ENCODE measurements at regions not wholly inside any gene's neighbourhood (a gene's known extent, or its start where the extent isn't known, plus 50 kb on each side); places are given as distances from the start of the nearest gene placed in this dataset.

DNA sequence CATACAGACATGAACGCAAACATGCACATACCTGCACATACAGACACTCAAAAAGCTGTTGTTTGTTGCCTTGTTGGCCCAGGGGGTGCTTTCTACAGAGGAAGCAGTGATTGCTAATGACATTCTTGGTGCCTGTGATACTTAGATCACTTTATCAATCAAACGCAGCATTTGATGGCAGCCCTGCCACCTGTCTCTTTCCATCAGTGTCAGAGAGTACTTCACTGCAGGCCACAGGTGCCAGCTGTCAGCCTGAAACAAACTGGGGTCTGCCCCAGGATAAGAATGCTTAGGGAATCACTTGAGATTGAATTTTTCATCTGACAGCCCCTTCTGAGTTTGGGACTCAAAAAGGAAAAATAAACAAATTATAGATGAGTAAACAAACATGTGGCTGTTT, 388.9 kb upstream of the SGCD start:
- DNase-seq, result no peak

DNA sequence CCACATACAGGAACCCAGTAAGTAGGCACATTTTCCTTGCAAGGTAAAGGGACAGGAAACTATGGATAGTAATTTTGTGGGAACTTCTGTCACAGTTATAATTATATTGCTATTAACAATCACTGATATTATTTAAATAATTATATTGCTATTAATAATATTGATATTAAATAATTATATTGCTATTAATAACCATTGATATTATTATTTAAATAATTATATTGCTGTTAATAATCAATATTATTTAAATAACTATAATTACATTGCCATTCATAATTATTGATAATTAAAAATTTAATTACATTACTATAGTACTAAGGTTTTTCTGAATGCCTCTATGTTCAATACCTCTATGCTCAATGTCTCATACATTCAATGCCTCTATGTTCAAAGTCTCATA, 385.6 kb upstream of the SGCD start:
- DNase-seq, result no peak

DNA sequence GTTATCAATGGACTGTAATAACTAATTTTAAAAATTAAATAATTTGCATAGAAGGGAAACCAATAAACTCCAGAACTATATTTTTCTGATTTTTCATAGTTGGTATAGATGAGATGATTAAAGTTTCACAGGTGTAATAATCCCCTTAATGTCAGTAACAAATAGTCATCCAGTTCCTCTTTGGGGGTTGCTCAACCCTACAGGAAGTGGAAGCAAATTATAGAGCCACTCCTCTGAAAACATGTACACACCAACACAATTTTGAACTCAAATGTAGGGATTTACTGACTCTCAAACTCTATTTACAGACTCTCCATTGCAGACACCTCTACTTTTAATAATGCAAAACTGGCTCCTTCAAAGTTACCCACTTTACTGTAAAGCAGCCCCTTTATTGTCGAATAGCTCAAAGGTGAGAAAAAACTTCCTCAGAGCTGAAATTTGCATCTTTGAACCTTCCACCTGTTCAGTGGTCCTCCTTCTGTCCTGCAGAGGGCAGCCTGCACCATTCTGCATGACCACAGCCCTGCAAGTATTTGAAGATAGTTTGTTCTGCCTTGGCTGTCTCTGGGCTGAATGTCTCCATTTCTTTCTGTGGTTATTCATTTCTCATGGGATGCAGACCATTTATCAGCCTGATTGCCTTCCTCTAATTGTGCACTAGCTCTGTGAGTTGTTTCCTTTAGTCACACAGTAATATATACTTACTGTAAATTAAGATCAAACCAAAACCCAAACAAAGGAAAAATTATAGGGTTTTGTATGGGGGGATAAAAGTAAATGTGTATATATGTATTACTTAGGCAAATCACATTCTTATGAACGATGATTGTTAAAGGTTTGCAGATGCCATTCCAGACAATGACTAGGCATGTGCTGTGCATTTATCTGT, 383.2 kb upstream of the SGCD start:
- no peak for DNase-seq

DNA sequence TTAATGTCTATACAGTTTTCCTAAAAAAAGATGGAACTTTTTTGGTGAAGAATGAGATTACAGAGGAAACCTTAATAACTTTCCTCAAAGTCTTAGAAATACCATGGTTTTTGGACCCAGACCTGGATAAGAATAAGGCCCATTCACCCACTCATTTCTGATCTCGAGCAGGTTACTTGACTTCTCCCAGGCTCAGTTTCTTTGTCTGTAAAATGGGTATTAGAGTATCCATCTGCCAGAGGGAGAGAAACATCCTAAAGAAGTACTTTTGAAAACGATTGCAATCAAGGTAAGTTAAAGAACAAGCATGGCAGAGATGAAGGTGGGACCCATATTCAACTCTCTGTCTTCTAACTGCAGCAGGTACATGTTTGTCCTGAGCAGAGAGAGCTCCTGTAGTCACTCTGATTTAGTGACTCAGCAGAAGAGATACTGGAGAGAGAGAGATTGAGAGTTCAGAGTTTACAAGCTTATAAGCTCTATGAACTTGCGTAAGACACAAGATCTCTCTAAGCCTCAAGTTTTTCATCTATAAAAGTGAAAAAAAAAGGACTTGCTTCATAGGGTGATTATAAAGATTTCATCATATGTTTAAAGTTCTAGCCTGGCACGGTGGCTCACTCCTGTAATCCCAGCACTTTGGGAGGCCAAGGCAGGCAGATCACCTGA, 379.4 kb upstream of the SGCD start:
- no peak for DNase-seq

DNA sequence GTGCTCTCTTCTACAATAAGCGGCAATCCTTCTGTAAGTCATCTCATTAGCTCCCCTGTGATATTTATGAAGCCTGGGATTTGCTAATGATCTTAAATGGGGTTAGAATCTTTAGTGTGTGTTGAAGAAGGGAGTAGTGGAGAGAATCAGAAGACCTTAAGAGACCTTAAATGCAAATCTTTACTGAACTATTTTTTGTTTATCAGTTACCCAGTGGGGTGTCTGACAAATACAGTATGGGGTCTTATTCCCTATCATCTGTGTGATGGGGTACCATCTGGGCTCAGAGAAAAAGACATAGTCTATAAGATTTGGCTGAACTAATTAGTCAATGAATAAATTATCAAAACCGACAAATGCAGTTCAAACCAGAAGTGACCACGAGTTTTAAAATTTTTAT, 378.4 kb upstream of the SGCD start:
- DNase-seq, result no peak

DNA sequence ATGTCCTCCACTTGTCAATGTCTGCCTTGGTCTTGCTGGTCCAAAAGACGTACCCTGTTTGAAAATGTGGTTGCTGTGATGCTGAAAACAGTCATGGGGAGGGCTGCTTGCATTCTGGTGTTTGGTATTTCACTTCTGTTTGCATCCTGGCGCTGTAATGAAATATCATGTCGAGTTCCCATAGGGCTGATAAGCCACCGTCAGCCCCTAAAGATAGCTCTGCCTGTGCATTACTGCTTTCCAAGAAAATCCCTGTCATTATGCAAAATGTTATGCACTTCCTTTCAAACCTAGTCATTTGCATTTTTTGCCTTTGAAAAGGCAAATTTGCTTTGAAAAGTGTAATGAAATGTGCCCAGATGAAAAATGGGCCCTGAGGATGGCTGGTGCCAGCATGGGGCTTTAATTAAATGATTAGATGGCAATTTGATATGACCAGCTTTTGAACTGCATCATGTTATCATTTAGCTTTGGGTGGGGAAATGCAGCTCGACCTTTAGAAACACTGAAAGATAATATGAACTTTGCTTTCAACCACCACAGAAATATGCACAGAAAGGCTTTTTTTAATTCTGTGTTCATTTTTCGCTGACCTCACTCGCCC, 374.4 kb upstream of the SGCD start:
- DNase-seq, result no peak

DNA sequence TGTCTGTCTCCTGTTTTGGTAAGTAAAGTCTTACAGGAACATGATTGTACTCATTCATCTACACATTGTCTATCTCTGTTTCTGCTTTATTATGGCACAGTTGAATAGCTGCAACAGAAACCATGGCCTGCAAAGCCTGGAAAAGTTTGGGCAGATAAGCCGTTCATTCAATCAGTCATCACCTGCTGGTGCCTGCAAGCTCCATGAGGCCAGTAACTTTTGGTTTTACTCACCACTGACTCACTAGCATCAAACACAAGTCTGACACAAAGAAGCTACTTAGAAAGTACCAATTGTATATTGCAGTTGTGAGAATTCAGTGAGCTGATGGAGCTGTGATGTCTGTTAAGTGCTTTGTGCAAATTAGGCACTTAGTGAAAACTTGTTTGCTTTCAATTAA, 373.6 kb upstream of the SGCD start:
- no peak for DNase-seq

DNA sequence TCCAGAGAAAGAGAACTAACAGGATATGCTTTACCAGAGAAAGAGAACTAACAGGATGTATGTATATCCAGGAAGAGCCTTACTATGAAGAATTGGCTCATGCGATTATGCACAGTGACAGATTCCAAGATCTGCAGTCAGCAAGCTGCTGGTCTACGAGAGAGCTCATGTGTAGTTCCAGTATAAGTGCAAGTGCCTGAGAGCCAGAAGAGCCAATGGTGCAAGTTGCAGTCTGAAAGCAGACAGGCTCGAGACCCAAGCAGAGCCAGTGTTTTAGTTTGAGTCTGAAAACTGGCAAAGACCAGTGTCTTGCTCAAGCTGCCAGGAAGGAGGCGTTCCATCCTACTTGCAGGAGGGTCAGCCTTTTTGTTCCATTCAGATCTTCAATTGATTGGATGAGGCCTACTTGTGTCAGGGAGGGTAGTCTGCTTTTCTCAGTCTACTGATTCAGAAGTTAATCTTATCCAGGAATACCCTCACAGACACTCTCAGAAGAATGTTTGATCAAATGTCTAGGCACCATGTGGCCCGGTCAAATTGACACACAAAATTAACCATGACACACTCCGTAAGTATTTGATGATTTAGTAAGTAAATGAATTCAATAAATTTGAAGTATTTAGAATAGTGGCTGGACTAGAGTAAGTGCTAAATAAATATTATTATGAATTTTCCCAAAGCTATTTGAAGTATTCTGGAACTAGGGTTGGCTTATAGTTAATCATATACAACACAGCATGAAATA, 372.1 kb upstream of the SGCD start:
- DNase-seq, result no peak

DNA sequence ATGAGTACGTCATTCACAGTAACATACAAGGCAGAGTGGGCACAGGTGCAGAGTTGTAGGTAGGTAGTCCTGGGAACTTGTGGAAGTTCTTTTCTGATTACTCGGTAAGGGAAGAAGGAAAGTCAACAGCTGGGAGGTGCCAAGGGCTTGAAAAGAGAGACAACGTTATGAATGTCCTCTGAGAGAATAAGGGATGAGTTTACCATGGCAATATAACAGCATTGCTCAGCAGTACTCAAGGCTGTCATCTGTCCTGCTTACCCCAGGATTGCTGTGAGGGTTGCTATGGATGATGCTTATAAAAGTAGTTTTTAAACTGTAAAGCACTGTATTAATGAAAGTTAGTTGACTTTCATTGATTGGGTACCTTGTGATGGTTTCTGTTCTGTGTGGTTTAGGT, 369.1 kb upstream of the SGCD start:
- DNase-seq, result no peak

DNA sequence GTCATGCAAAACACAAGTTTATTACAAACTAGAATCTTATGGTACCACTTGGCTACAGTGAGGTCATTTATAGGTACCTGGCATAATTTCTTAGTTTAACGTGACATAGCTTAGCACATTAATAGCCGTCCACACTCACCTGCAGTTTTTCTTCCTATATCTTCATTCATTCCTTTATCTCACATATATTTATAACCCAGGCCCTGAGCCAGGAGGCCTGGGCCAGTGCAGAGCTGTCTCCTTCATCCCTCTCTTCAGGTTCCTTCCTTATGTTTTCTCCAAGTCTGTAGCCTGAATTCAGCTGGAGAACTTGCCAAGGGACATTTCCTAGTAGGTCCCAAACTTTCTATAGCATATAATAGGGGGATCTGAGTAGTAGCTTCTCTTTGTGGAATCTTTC, 367.9 kb upstream of the SGCD start:
- DNase-seq, result no peak

DNA sequence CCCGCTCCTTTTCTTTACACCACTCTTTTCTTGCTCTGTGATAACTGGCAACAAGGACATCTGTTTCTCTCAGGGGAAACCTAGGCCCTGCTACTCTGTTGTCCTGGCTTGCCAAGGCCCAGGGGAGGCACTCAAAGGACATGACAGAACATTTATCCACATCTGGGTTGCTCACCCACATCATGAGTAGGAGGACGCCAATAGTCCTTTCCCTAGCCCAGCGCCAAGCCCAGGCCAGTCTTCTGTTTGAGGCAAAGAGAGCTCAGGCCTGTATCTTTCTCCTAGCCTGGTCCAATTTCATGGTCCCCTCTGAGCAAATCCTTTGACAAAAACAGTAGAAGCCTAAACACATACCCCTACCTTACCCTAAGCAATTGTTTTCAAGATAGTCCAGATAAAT, 366.8 kb upstream of the SGCD start:
- no peak for DNase-seq

DNA sequence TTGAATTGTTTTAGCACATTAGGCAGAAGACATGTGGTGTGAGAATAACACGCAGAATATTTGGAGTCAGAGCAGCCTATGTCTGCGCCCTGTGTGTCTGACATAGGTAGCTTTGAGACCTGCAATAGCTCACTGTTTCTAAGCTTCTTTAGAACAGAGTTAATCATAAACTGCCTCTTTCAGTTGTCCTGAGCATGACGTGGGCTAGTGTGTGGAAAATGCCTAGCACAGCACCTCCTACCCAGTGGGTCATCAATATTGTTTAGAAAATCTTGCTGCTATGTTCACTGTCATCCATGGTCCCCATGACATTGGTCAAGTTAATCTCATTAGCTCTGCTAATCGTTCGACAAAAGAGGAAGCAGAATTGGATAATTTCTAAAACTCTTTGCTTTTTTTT, 357.4 kb upstream of the SGCD start:
- no peak for DNase-seq

DNA sequence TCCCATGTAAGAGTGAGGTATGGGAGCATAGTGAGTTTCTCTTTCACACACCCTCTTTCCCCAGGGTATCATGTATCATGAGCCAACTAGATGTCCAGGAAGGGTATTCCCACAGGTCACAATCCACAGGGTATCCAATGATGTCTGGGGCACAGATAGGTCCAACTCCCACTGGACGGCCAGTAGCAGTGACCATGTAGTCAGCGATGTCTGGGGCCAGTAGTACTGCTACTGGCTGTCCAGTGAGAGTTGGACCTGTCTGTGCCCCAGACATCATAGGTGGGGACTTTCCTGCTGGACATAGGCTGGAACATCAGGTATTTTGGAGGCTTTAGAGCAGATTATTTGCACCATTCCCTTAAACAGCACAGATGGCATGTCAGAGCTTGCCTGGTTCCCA, 352.6 kb upstream of the SGCD start:
- no peak for DNase-seq

DNA sequence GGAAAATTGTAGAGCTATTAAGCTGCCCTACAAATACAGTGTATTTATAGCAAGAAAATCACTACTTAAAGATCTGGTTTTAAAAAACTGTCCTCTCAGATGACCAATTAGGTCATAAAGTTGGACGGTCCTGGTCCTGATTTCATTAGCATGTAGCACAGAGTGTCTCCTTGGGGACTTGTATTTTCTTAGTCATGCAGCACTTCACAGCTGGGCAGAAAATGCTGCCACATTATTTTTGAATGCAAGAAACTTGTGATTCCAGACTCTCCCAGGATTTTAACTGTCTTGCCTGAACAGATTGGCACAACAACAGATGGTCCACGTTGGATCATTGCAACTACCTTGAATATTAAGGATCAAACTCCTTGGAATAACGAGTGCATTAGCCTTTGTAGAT, 348.1 kb upstream of the SGCD start:
- DNase-seq, result no peak

DNA sequence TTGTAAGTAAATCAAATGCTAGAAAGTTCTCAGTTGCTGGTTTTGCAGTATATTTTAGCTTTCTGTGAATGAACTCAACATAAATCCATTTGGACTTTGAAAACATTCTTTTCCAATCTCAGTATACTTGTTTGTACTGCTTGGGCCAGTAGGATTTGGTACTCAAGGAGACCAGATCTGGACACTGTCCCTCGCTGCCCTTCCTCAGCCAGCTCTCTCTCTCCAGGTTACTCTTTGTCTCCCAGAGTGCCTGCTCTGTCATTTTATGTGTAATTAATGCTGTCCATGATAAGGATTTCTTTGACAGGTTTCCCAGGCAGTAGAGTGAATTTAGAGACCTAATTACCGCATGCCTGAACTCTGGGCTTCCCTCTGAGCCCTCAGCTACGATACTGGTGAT, 344.6 kb upstream of the SGCD start:
- DNase-seq, result no peak

DNA sequence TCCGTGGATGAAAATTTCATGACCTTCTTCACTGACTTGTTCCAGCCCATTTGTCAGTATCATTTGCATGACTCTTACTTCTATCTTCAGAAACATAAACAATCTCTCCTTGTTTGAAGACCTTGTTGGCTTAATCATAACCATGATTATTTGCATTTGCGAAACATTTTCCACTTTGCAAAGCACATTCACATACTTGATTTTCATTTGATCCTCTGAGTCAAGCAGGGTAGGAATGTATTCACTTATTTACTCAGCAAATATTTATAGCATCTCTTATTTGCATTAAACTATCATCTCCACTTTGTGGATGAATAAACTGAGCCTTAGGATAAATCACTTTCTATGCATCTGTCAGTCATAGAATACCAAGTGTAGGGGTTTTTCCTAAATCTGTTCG, 343.0 kb upstream of the SGCD start:
- no peak for DNase-seq

DNA sequence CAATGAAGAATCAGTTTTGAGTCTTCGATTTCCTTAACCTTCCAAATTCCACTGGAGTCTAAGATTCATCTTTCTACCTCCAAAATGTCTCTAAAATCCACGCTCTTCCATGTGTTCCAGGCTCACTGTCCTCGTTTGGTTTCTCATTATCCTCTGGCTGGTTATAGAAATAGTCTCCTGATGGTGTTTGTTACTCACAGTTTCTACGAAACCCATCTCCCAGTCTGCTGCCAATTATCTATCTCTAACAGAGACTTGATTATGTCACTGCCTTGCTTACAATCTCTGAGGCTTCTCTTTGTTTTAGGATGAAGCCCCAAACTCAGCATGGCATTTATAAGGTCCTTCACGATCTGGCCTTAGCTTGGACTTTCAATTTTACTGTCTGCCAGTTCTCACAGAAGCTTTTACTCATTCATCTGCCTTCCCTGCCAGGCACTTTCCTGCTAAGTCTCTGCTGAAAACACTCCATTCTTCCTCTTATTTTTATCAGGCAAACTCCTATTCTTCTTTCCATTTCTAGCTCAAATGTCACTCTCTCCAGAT, 339.6 kb upstream of the SGCD start:
- no peak for DNase-seq

DNA sequence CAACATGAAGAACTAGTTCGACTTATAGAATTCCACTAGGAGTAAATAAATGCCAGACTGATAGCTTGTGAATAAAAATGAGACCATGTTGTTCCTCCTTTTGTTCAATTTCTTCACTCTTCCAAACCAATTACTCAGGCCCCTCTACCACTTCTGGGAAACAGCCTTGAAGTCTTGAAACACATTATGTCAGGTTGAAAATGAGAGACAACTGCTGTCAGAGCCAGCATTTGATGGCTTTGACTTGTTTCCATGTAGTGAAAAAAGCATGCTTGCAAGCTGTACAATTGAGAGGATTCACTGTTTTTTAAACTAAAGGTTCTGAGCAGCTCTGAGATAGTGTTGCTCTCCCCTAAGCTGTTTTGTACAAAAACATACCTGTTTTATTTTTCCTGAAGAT, 337.1 kb upstream of the SGCD start:
- no peak for DNase-seq

DNA sequence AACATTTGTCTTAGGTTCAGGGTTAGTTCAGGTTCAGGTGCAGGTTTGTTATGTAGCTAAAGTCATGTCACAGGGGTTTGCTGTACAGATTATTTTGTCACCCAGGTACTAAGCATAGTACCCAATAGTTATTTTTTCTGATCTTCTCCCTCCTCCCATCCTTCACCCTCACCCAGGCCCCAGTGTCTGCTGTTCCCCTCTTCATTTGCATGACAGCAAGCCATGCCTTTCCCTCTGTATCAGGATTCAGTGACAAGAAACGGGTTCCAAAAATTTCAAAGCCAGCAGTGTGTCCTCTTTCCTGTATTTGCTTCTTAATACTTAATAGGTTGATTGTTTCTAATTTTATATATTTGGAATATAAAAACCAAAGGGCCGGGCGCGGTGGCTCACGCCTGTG, 330.8 kb upstream of the SGCD start:
- DNase-seq, result no peak

DNA sequence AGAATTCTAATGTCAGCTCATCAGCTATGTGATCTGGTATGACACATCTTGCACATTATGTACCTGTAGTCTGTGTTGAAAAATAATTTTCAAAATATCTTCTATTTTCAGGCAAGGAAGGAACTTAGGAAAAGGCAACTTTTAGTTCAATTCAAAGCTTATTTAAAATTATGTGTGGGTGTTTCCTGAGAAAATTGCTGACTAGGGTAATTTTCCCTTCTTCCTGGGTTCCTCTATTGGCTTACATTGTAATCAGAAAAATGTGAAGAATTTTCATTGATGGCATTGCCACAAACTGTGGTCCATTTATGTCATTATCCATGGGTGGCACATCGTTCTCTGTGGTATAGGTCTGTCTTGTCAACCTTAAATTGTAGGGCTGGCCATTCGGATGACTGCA, 328.7 kb upstream of the SGCD start:
- DNase-seq, result no peak

DNA sequence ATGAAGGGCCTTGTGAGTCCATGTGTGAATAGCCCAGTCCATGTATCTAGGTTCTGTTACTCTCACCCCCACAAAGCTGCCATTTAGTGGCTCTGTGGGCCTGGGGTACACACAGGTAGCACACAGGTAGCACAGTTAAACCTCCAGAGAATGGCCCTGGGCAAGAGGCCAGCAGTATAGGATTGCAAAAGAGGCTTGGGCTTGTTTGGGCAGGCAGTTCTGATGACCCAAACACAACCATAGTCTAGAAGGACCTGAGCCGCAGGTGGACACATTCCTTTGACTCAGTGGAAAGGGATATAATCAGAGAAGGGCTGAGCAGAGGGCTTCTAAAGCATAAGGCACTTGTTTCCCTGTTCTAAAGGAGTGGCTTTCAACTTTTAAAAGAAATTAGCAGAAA, 326.8 kb upstream of the SGCD start:
- no peak for DNase-seq

DNA sequence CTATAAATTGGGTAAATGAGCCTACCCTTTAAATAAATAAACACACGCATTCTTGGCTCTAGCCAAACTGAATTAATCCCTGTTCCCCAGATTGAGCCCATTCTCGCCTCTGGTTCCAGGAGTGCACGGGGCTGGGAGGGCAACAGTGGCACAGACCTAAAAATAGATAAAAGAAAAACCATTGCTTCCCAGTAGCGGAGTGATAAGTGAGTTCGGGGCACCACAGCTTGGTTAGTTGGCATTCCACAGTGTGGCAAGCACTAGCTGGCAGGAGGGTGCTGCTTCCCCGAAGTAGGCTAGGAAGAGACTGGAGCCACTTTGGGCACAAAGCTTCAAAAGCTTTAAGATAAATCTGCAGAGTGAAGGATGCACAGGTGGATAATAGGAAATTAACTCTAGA, 322.2 kb upstream of the SGCD start:
- no peak for DNase-seq

DNA sequence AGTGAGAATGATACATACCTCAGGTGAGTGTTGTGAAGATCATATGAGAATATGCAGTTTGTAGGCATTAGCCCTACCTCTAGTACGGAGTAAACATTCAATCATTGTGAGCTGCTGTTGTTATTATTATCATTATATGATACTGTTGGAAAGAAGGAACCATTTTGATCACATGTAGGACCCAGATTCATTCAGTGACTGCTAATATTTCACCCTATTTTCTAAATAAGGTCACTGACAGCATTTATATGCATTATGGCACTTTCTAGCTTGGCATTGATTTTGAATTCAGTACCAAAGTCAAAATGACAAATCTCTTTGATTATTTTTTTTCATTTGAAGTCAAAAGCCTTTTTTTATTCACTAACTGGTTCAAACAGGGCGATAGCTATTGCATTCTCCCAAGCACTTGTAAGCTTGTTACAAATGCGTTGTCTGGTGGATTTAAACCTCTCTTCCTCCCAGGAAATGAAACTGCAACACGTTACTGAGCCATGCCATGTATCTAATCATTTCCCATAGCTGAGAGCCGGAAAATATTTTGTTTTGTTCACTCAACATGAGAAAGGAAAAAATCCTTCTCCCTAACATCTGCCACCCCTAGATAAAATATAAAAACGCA, 320.8 kb upstream of the SGCD start:
- DNase-seq, result no peak

Measured in MV-4-11 (cell line).